ENCODE measurements at regions not wholly inside any gene's neighbourhood (a gene's known extent, or its start where the extent isn't known, plus 50 kb on each side); places are given as distances from the start of the nearest gene placed in this dataset.

GRCh38 chr18:60668583-60668982 is 296.0 kb upstream of the MC4R start:
- H3K27me3 Mint-ChIP-seq: no peaks in the 10 kb centered on the region
- H3K36me3 Mint-ChIP-seq (ENCODE audit: low read depth): no peaks in the 10 kb centered on the region
- ATAC-seq (no peak), DNase-seq (no peak)
- no peaks in the 10 kb centered on the region for H3K4me1 Mint-ChIP-seq (ENCODE audit: low read depth)
- H3K27ac Mint-ChIP-seq: no peak overlapping the region
- H3K9me3 Mint-ChIP-seq: peaks cover 3% of the 10 kb centered on the region
- CTCF ChIA-PET: no interaction called here
- POLR2A ChIA-PET: no interaction called here
- H3K4me3 Mint-ChIP-seq: no peak overlapping the region
- intact Hi-C loops (cut with micrococcal nuclease): no loop called here
- TF ChIP-seq, protein P1, sequence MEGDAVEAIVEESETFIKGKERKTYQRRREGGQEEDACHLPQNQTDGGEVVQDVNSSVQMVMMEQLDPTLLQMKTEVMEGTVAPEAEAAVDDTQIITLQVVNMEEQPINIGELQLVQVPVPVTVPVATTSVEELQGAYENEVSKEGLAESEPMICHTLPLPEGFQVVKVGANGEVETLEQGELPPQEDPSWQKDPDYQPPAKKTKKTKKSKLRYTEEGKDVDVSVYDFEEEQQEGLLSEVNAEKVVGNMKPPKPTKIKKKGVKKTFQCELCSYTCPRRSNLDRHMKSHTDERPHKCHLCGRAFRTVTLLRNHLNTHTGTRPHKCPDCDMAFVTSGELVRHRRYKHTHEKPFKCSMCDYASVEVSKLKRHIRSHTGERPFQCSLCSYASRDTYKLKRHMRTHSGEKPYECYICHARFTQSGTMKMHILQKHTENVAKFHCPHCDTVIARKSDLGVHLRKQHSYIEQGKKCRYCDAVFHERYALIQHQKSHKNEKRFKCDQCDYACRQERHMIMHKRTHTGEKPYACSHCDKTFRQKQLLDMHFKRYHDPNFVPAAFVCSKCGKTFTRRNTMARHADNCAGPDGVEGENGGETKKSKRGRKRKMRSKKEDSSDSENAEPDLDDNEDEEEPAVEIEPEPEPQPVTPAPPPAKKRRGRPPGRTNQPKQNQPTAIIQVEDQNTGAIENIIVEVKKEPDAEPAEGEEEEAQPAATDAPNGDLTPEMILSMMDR (IDR thresholded peaks at IDR 0.05): no peak

- DNase-seq (no peak), ATAC-seq (no peak)
- H3K4me3 Mint-ChIP-seq: no peak overlapping the region
- intact Hi-C loops (cut with micrococcal nuclease): no loop called here
- H3K27me3 Mint-ChIP-seq: no peaks in the 10 kb centered on the region
- no peaks in the 10 kb centered on the region for H3K36me3 Mint-ChIP-seq (ENCODE audit: low read depth)
- CTCF ChIA-PET: no interaction called here
- no peaks in the 10 kb centered on the region for H3K4me1 Mint-ChIP-seq (ENCODE audit: low read depth)
- POLR2A ChIA-PET: no interaction called here
- TF ChIP-seq, protein P1 (IDR thresholded peaks at IDR 0.05): no peak
- H3K27ac Mint-ChIP-seq: no peak overlapping the region
- H3K9me3 Mint-ChIP-seq: no peaks in the 10 kb centered on the region
These were observed 297.4 kb upstream of the MC4R start for GRCh38 chr18:60669938-60670337.

DNA sequence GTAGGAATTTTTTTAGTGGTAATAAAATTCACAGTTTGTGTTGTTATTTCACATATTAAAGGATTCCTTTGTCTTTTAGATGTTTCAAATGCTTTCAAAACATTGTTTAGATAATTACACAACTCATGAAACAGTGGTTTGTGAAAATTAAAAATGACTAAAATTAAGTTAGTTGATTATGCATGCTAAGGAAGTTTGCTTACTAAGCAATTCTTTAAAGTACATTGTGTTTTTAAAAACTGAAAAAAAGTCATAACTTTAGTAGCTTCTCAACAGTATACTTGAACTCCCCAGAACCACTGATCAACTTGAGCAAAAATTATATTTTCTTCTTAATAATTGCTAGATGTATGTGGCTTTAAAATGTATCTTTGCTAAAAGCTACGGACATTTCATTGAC is 298.4 kb upstream of the MC4R start:
- H3K4me1 Mint-ChIP-seq (ENCODE audit: low read depth): no peaks in the 10 kb centered on the region
- ATAC-seq (no peak), DNase-seq (no peak)
- H3K36me3 Mint-ChIP-seq (ENCODE audit: low read depth): no peaks in the 10 kb centered on the region
- no peak overlapping the region for H3K27ac Mint-ChIP-seq
- CTCF ChIA-PET: no interaction called here
- no peaks in the 10 kb centered on the region for H3K27me3 Mint-ChIP-seq
- intact Hi-C loops (cut with micrococcal nuclease): no loop called here
- H3K4me3 Mint-ChIP-seq: no peak overlapping the region
- TF ChIP-seq, protein P1 (IDR thresholded peaks at IDR 0.05): no peak
- no peaks in the 10 kb centered on the region for H3K9me3 Mint-ChIP-seq
- POLR2A ChIA-PET: no interaction called here

DNA sequence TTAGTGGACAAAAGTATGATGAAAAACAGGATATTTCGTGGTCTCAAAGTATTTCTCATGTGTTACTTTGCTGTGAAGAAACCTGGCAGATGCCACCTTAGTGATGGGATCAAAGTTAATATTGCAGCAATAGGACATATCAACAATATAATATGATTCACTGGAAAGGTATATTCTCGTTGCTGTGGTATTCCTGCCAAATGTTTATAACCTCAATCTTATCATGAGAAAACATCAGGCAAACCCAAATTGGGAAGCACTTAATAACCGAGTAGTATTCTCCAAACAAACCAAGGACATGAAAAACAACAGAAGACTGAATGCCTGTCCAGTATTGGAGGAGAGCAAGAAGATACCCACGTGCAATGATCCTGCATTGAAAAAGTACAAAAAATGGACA is 302.6 kb upstream of the MC4R start:
- Mint-ChIP-seq H3K9me3 (no peaks in the 10 kb centered on the region), H3K27ac (no peak overlapping the region), H3K36me3 (ENCODE audit: low read depth) (no peaks in the 10 kb centered on the region), H3K4me3 (no peak overlapping the region), H3K27me3 (no peaks in the 10 kb centered on the region), H3K4me1 (ENCODE audit: low read depth) (no peaks in the 10 kb centered on the region)
- TF ChIP-seq, protein P1 (IDR thresholded peaks at IDR 0.05): no peak
- CTCF ChIA-PET: no interaction called here
- POLR2A ChIA-PET: no interaction called here
- intact Hi-C loops (cut with micrococcal nuclease): no loop called here
- ATAC-seq (no peak), DNase-seq (no peak)

- H3K27me3 Mint-ChIP-seq: no peaks in the 10 kb centered on the region
- H3K4me3 Mint-ChIP-seq: no peak overlapping the region
- H3K4me1 Mint-ChIP-seq (ENCODE audit: low read depth): no peaks in the 10 kb centered on the region
- no peak for ATAC-seq
- H3K36me3 Mint-ChIP-seq (ENCODE audit: low read depth): no peaks in the 10 kb centered on the region
- intact Hi-C loops (cut with micrococcal nuclease): no loop called here
- no peaks in the 10 kb centered on the region for H3K9me3 Mint-ChIP-seq
- no peak for DNase-seq
- CTCF ChIA-PET: no interaction called here
- TF ChIP-seq, protein P1 (IDR thresholded peaks at IDR 0.05): no peak
- H3K27ac Mint-ChIP-seq: no peak overlapping the region
- POLR2A ChIA-PET: no interaction called here
These were observed 303.2 kb upstream of the MC4R start for GRCh38 chr18:60675801-60676200.

Data from activated CD8-positive, alpha-beta T cell treated with anti-CD3 and anti-CD28 coated beads for 36 hours (primary cell).